IMR-90 (cell line): ENCODE measurements at regions not wholly inside any gene's neighbourhood (a gene's known extent, or its start where the extent isn't known, plus 50 kb on each side); places are given as distances from the start of the nearest gene placed in this dataset.

Experiments
- ATAC-seq: fragments of 200-7000 bp; cut with Tn5 transposase; 2 replicates; pipeline ENCODE4 v1.9.1; 2020; ENCODE audit warnings: low read depth, mild to moderate bottlenecking, moderate library complexity
- BruUV-seq: library from RNA; stranded (reverse); fragments of 400-500 nt; replicated peaks from 2 replicates; lab custom pipeline; 2021; lab: Mats Ljungman, UMichigan
- CTCF ChIA-PET: fragments of 300-600 bp; formaldehyde crosslinking; extraction: SDS; loops from one replicate; lab custom pipeline; 2021; ENCODE audit warnings: antibody characterized with exemption; lab: Yijun Ruan, JAX
- POLR2A ChIA-PET: fragments of 300-600 bp; sonication (Branson Sonifier 250); formaldehyde crosslinking; loops from one replicate; lab custom pipeline; 2022; ENCODE audit warnings: antibody characterized with exemption; ENCODE audit not compliant: unreplicated experiment; lab: Charles Lee
- DNase-seq: peaks from one replicate; pipeline ENCODE4 v3.0.0; 2013
- H2AFZ ChIP-seq: replicated peaks from 2 replicates; pipeline ENCODE3; 2013; ENCODE audit warnings: low read length, mild to moderate bottlenecking; ENCODE audit not compliant: poor library complexity
- H2AK5ac ChIP-seq: 2 replicates; pipeline ENCODE4 v1.6.1; 2013; ENCODE audit warnings: low read depth, low read length, inconsistent platforms
- H2AK9ac ChIP-seq: replicated peaks from 2 replicates; pipeline ENCODE3; 2013; ENCODE audit warnings: mild to moderate bottlenecking, low read depth, low read length, moderate library complexity; ENCODE audit not compliant: poor library complexity
- H2BK120ac ChIP-seq: 2 replicates; pipeline ENCODE4 v1.6.1; 2013; ENCODE audit warnings: low read depth, low read length, inconsistent platforms
- H2BK15ac ChIP-seq: 3 replicates; pipeline ENCODE4 v1.6.1; 2013; ENCODE audit warnings: low read depth, low read length, inconsistent platforms
- H2BK20ac ChIP-seq: 2 replicates; pipeline ENCODE4 v1.6.1; 2013; ENCODE audit warnings: low read depth, mild to moderate bottlenecking, inconsistent platforms, low read length, moderate library complexity
- H2BK5ac ChIP-seq: 2 replicates; pipeline ENCODE4 v1.6.1; 2013; ENCODE audit warnings: mild to moderate bottlenecking, low read depth, low read length, inconsistent platforms; ENCODE audit not compliant: poor library complexity, severe bottlenecking
- H3K14ac ChIP-seq: replicated peaks from 2 replicates; pipeline ENCODE4 v1.6.1; 2013; ENCODE audit warnings: low read depth, low read length, inconsistent platforms
- H3K18ac ChIP-seq: 2 replicates; pipeline ENCODE4 v1.6.1; 2013; ENCODE audit warnings: low read depth, low read length, control low read depth
- H3K23ac ChIP-seq: 2 replicates; pipeline ENCODE4 v1.6.1; 2013; ENCODE audit warnings: low read depth, low read length, inconsistent platforms
- H3K27ac ChIP-seq: 2 replicates; pipeline ENCODE4 v1.5.1; 2013; ENCODE audit warnings: mild to moderate bottlenecking, control low read depth, low read length; ENCODE audit not compliant: insufficient read depth
- H3K27me3 ChIP-seq: 2 replicates; pipeline ENCODE4 v1.6.1; 2013; ENCODE audit warnings: low read length; ENCODE audit not compliant: control insufficient read depth, insufficient read depth
- H3K36me3 ChIP-seq: 2 replicates; pipeline ENCODE4 v1.6.1; 2013; ENCODE audit warnings: low read length, mixed read lengths; ENCODE audit not compliant: control insufficient read depth, insufficient read depth
- H3K4ac ChIP-seq: 2 replicates; pipeline ENCODE4 v1.6.1; 2013; ENCODE audit warnings: low read depth, low read length, inconsistent platforms
- H3K4me1 ChIP-seq: 2 replicates; pipeline ENCODE4 v1.6.1; 2013; ENCODE audit warnings: low read length, mixed read lengths; ENCODE audit not compliant: control insufficient read depth, insufficient read depth
- H3K4me2 ChIP-seq: 2 replicates; pipeline ENCODE4 v1.6.1; 2013; ENCODE audit warnings: low read depth, mild to moderate bottlenecking, control low read depth, low read length, moderate library complexity
- H3K4me3 ChIP-seq: 2 replicates; pipeline ENCODE4 v1.5.1; 2013; ENCODE audit warnings: low read depth, mild to moderate bottlenecking, control low read depth, low read length, moderate library complexity; ENCODE audit not compliant: insufficient read depth
- H3K56ac ChIP-seq: 2 replicates; pipeline ENCODE4 v1.6.1; 2013; ENCODE audit warnings: low read length, inconsistent platforms; ENCODE audit not compliant: insufficient read depth; ENCODE audit errors: extremely low read depth
- H3K79me1 ChIP-seq, 2 experiments: 2 replicates each; pipeline ENCODE4 v1.6.1; 2013; ENCODE audit warnings: low read length in 2 of 2, inconsistent platforms in 1 of 2, low read depth in 1 of 2
- H3K9ac ChIP-seq: 2 replicates; pipeline ENCODE4 v1.6.1; 2013; ENCODE audit warnings: low read depth, low read length, control low read depth
- H3K9me1 ChIP-seq: 2 replicates; pipeline ENCODE4 v1.6.1; 2013; ENCODE audit warnings: low read length, inconsistent platforms; ENCODE audit not compliant: insufficient read depth
- H3K9me3 ChIP-seq: 2 replicates; pipeline ENCODE4 v1.6.1; 2013; ENCODE audit warnings: low read length; ENCODE audit not compliant: control insufficient read depth, insufficient read depth
- H4K20me1 ChIP-seq: 2 replicates; pipeline ENCODE4 v1.6.1; 2013; ENCODE audit warnings: low read length, inconsistent platforms; ENCODE audit not compliant: insufficient read depth
- H4K5ac ChIP-seq: 2 replicates; pipeline ENCODE4 v1.6.1; 2013; ENCODE audit warnings: mild to moderate bottlenecking, low read depth, low read length, control low read depth
- H4K8ac ChIP-seq, 2 experiments: 2 replicates each; pipeline ENCODE4 v1.6.1; 2013; ENCODE audit warnings: low read depth in 2 of 2, low read length in 2 of 2, control low read depth in 1 of 2, inconsistent platforms in 1 of 2
- H4K91ac ChIP-seq: 2 replicates; pipeline ENCODE4 v1.6.1; 2013; ENCODE audit warnings: low read depth, low read length, inconsistent platforms; ENCODE audit not compliant: insufficient read depth
- BHLHE40 ChIP-seq: fragments of 150-350 bp; IDR thresholded peaks from 2 replicates; pipeline ENCODE4 v1.6.1; 2016; ENCODE audit warnings: mild to moderate bottlenecking, low read depth, low read length
- CEBPB ChIP-seq: IDR thresholded peaks from 2 replicates; pipeline ENCODE4 v1.6.1; 2012; ENCODE audit warnings: low read depth, low read length, improper control_type of control experiment
- CHD1 ChIP-seq: IDR thresholded peaks from 2 replicates; pipeline ENCODE4 v1.6.1; 2012; ENCODE audit warnings: low read depth, low read length, improper control_type of control experiment
- CTCF ChIP-seq: conservative IDR thresholded peaks from 2 replicates; pipeline ENCODE4 v1.5.1; 2012; ENCODE audit warnings: mild to moderate bottlenecking, low read depth, low read length, improper control_type of control experiment
- ELK1 ChIP-seq: fragments of 150-350 bp; IDR thresholded peaks from 2 replicates; pipeline ENCODE4 v1.6.1; 2016; ENCODE audit warnings: low read depth, mild to moderate bottlenecking, low read length, moderate library complexity, borderline replicate concordance
- FOS ChIP-seq: fragments of 150-350 bp; IDR thresholded peaks from 2 replicates; pipeline ENCODE4 v1.6.1; 2016; ENCODE audit warnings: low read depth, low read length
- MAFK ChIP-seq: IDR thresholded peaks from 2 replicates; pipeline ENCODE4 v1.6.1; 2012; ENCODE audit warnings: low read depth, low read length, improper control_type of control experiment
- MAZ ChIP-seq: IDR thresholded peaks from 2 replicates; pipeline ENCODE4 v1.6.1; 2012; ENCODE audit warnings: low read depth, mild to moderate bottlenecking, low read length, improper control_type of control experiment, moderate library complexity, borderline replicate concordance
- MXI1 ChIP-seq: IDR thresholded peaks from 2 replicates; pipeline ENCODE4 v1.6.1; 2012; ENCODE audit warnings: low read depth, mild to moderate bottlenecking, low read length, moderate library complexity, borderline replicate concordance
- NFE2L2 ChIP-seq: fragments of 150-350 bp; IDR thresholded peaks from 2 replicates; pipeline ENCODE4 v1.6.1; 2016; ENCODE audit warnings: low read depth, mild to moderate bottlenecking, low read length
- POLR2A ChIP-seq: IDR thresholded peaks from 2 replicates; pipeline ENCODE4 v1.6.1; 2012; ENCODE audit warnings: mild to moderate bottlenecking, low read depth, low read length
- RAD21 ChIP-seq: IDR thresholded peaks from 2 replicates; pipeline ENCODE4 v1.6.1; 2012; ENCODE audit warnings: low read length, improper control_type of control experiment
- RCOR1 ChIP-seq: IDR thresholded peaks from 2 replicates; pipeline ENCODE4 v1.6.1; 2012; ENCODE audit warnings: mild to moderate bottlenecking, low read length, improper control_type of control experiment; ENCODE audit not compliant: insufficient replicate concordance
- RFX5 ChIP-seq: IDR thresholded peaks from 2 replicates; pipeline ENCODE4 v1.8.0; 2012; ENCODE audit warnings: low read depth, mild to moderate bottlenecking, low read length, moderate library complexity
- SMC3 ChIP-seq: fragments of 150-350 bp; IDR thresholded peaks from 2 replicates; pipeline ENCODE4 v1.6.1; 2016; ENCODE audit warnings: low read depth, mild to moderate bottlenecking, antibody characterized with exemption, low read length, moderate library complexity
- WGBS, 2 experiments: methylation state at CpG; one replicate each; pipeline versions ENCODE4 v1.1.5 to v1.1.7; 2013; ENCODE audit warnings: missing lambda C conversion rate in 2 of 2; ENCODE audit not compliant: insufficient read length in 1 of 2; ENCODE audit errors: extremely low coverage in 2 of 2; 5-methylcytosine and 5-hydroxymethylcytosine counted together
- dilution Hi-C: fragments of 300-500 bp; cut with HindIII; formaldehyde crosslinking; loops from one replicate; pipeline ENCODE4 v1.14.3; 2018; ENCODE audit warnings: low sequenced_read_pairs; ENCODE audit not compliant: unreplicated experiment
- in situ Hi-C: fragments of 300-500 bp; cut with MboI; formaldehyde crosslinking; loops from 3 replicates; pipeline ENCODE4 v1.14.3; 2019; ENCODE audit warnings: low sequenced_read_pairs, inconsistent platforms, mixed read lengths
- intact Hi-C: fragments of 100-400 bp; cut with micrococcal nuclease; formaldehyde crosslinking; loops from 2 replicates; pipeline ENCODE4 v1.10.0; 2022
- TF ChIP-seq, protein P1 (sequence below): fragments of 150-350 bp; IDR thresholded peaks from 2 replicates; pipeline ENCODE4 v1.6.1; 2017; ENCODE audit warnings: mild to moderate bottlenecking, antibody characterized with exemption, low read length, low read depth

- no peak overlapping the region for H2BK20ac ChIP-seq
- TF ChIP-seq RCOR1 (no peak), FOS (no peak), RAD21 (no peak), MAZ (no peak), NFE2L2 (no peak), ELK1 (no peak), CTCF (no peak), CHD1 (no peak), BHLHE40 (no peak), CEBPB (no peak), POLR2A (no peak), RFX5 (no peak), SMC3 (no peak), MXI1 (no peak), MAFK (no peak)
- TF ChIP-seq, protein P1, sequence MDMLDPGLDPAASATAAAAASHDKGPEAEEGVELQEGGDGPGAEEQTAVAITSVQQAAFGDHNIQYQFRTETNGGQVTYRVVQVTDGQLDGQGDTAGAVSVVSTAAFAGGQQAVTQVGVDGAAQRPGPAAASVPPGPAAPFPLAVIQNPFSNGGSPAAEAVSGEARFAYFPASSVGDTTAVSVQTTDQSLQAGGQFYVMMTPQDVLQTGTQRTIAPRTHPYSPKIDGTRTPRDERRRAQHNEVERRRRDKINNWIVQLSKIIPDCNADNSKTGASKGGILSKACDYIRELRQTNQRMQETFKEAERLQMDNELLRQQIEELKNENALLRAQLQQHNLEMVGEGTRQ, result no peak
- H2BK120ac ChIP-seq, result no peak overlapping the region
- no peak overlapping the region for H3K23ac ChIP-seq
- H2AFZ ChIP-seq, result no peak overlapping the region
- no peak overlapping the region for H3K4ac ChIP-seq
- no peak overlapping the region for H3K4me3 ChIP-seq
- H2AK5ac ChIP-seq, result no peak overlapping the region
- H4K5ac ChIP-seq, result no peak overlapping the region
- H3K4me2 ChIP-seq, result no peak overlapping the region
- no peaks in the 10 kb centered on the region for H3K36me3 ChIP-seq
- WGBS, 2 experiments, result no CpG with 5 or more reads among the region's 1 CpG
- H3K9me3 ChIP-seq, result no peaks in the 10 kb centered on the region
- H4K8ac ChIP-seq, result no peak overlapping the region
- ChIA-PET CTCF (no interaction called here), POLR2A (no interaction called here)
- H3K14ac ChIP-seq, result no peak overlapping the region
- intact Hi-C loops (no loop called here), in situ Hi-C loops (no loop called here), dilution Hi-C loops (no loop called here)
- no peak overlapping the region for H2BK15ac ChIP-seq
- no peak overlapping the region for H3K27ac ChIP-seq
- no peak overlapping the region for H3K18ac ChIP-seq
- no peaks in the 10 kb centered on the region for H4K20me1 ChIP-seq
- no peak overlapping the region for H2BK5ac ChIP-seq
- no peak for ATAC-seq
- no peak overlapping the region for H2AK9ac ChIP-seq
- H3K9ac ChIP-seq, result no peak overlapping the region
- H3K56ac ChIP-seq, result no peak overlapping the region
- no peak for DNase-seq
- no peak overlapping the region for H4K91ac ChIP-seq
- H3K4me1 ChIP-seq, result no peaks in the 10 kb centered on the region
- no peaks in the 10 kb centered on the region for H3K27me3 ChIP-seq
- H3K9me1 ChIP-seq, result no peaks in the 10 kb centered on the region
- BruUV-seq, result no TSS peak
- no peaks in the 10 kb centered on the region for H3K79me1 ChIP-seq
These were observed 281.4 kb upstream of the MAP3K7 start for GRCh38 chr6:90868256-90868655.
